HG03039 (cell line): ENCODE measurements at regions not wholly inside any gene's neighbourhood (a gene's known extent, or its start where the extent isn't known, plus 50 kb on each side); places are given as distances from the start of the nearest gene placed in this dataset.
"Not testable (repeated sequence)": the region's sequence is repeated elsewhere in the genome, so short reads cannot be mapped to it uniquely, and the experiment has no call there.

Source experiments
- ATAC-seq: cut with Tn5 transposase; IDR thresholded peaks from one replicate; pipeline ENCODE4 v1.9.1; 2021; ENCODE audit warnings: mild to moderate bottlenecking, moderate library complexity; ENCODE audit not compliant: unreplicated experiment

GRCh38 chr21:6093419-6093818, 4428.0 kb upstream of the TPTE start:
- not testable (repeated sequence) for ATAC-seq

- ATAC-seq: not testable (repeated sequence)
Observed at GRCh38 chr21:6093870-6094269, 4427.5 kb upstream of the TPTE start.

GRCh38 chr21:6095304-6095703, 4426.1 kb upstream of the TPTE start:
- ATAC-seq: not testable (repeated sequence)

GRCh38 chr21:6096560-6097424, 4424.6 kb upstream of the TPTE start:
- ATAC-seq: not testable (repeated sequence)

- not testable (repeated sequence) for ATAC-seq
Observed at GRCh38 chr21:6097736-6098135, 4423.6 kb upstream of the TPTE start.

- ATAC-seq: peak; percentile 61
Observed at GRCh38 chr21:6098191-6098935, 4423.0 kb upstream of the TPTE start.

GRCh38 chr21:6101588-6101987, 4419.8 kb upstream of the TPTE start:
- not testable (repeated sequence) for ATAC-seq

- ATAC-seq: not testable (repeated sequence)
Observed at GRCh38 chr21:6104546-6104945, 4416.8 kb upstream of the TPTE start.

- ATAC-seq: not testable (repeated sequence)
Observed at GRCh38 chr21:6106686-6107567, 4414.5 kb upstream of the TPTE start.

GRCh38 chr21:6108894-6109293, 4412.5 kb upstream of the TPTE start:
- ATAC-seq: not testable (repeated sequence)

GRCh38 chr21:6109774-6110173, 4411.6 kb upstream of the TPTE start:
- ATAC-seq: not testable (repeated sequence)

- peak; percentile 81 for ATAC-seq
Observed at GRCh38 chr21:6110716-6111343, 4410.6 kb upstream of the TPTE start.

GRCh38 chr21:6111354-6111753, 4410.0 kb upstream of the TPTE start:
- ATAC-seq: peak; percentile 14

GRCh38 chr21:6118336-6118735, 4403.0 kb upstream of the TPTE start:
- not testable (repeated sequence) for ATAC-seq

- ATAC-seq: not testable (repeated sequence)
Observed at GRCh38 chr21:6120863-6121262, 4400.5 kb upstream of the TPTE start.

GRCh38 chr21:6122629-6123028, 4398.8 kb upstream of the TPTE start:
- not testable (repeated sequence) for ATAC-seq

- not testable (repeated sequence) for ATAC-seq
Observed at GRCh38 chr21:6123224-6123623, 4398.2 kb upstream of the TPTE start.

- ATAC-seq: not testable (repeated sequence)
Observed at GRCh38 chr21:6125549-6126240, 4395.7 kb upstream of the TPTE start.

GRCh38 chr21:6126976-6127732, 4394.2 kb upstream of the TPTE start:
- ATAC-seq: not testable (repeated sequence)
